ENCODE measurements at regions not wholly inside any gene's neighbourhood (a gene's known extent, or its start where the extent isn't known, plus 50 kb on each side); places are given as distances from the start of the nearest gene placed in this dataset.

DNA sequence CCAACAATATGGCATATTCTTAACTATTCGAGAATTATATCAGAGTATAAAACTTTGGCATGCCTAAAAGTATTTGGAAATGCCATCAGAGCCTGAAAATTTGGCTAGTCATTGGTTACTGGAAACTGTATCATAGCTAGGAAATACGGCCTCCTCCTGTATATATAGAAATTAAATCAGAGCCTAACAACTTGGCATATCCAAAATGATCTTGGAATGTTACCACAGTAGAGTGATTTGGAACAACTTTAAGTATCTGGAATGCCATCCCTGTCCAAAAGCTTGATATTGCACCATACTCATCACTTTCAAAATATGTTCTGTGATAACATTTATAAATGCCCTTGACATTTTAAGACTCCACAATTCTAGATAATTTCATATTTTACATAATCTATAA is 335.8 kb downstream of the SLITRK1 start:
- POLR2A ChIA-PET, result no interaction called here
- BruUV-seq (replicated peaks), result no TSS peak
- no peaks in the 10 kb centered on the region for H3K36me3 ChIP-seq (ENCODE audit: control insufficient read depth in 2 of 2, extremely low read depth in 1 of 2, insufficient read depth in 2 of 2, low read length in 2 of 2)
- no peaks in the 10 kb centered on the region for H4K20me1 ChIP-seq (replicated peaks; ENCODE audit: control insufficient read depth, extremely low read depth, insufficient read depth, low read length)
- H3K4me2 ChIP-seq (ENCODE audit: insufficient read depth, low read length), result no peak overlapping the region
- intact Hi-C loops (cut with micrococcal nuclease) (no loop called here), dilution Hi-C loops (cut with MboI; ENCODE audit: extremely low pct_ligation_motif_present, low sequenced_read_pairs) (no loop called here)
- no peaks in the 10 kb centered on the region for H3K79me2 ChIP-seq (ENCODE audit: control insufficient read depth, insufficient read depth, low read length)
- H2AFZ ChIP-seq (ENCODE audit: low read depth, low read length), result no peak overlapping the region
- H3K9me1 ChIP-seq (replicated peaks; ENCODE audit: control insufficient read depth, extremely low read depth, insufficient read depth, low read length), result no peaks in the 10 kb centered on the region
- H3K9me3 ChIP-seq (replicated peaks; ENCODE audit: control insufficient read depth, insufficient read depth, low read length), result peaks cover 2% of the 10 kb centered on the region
- H3K27me3 ChIP-seq (ENCODE audit: control insufficient read depth in 2 of 2, insufficient read depth in 2 of 2, low read length in 2 of 2), result no peaks in the 10 kb centered on the region
- H3K27ac ChIP-seq (ENCODE audit: insufficient read depth, low read depth, low read length), result no peak overlapping the region
- CTCF ChIA-PET, result no interaction called here
- no peak overlapping the region for H3K4me3 ChIP-seq (replicated peaks in 1 of 3; ENCODE audit: insufficient read depth in 1 of 3, low read depth in 1 of 3, low read length in 3 of 3)
- no peaks in the 10 kb centered on the region for H3K4me1 ChIP-seq (ENCODE audit: control insufficient read depth, extremely low read depth, insufficient read depth, low read length)
- FAIRE-seq, result no peak
- DNase-seq (ENCODE audit: low read depth, low spot score), result no peak
- no peak for TF ChIP-seq GATA2 (IDR thresholded peaks at IDR 0.05; ENCODE audit: insufficient read depth, insufficient read length, low read depth, low read length)
- TF ChIP-seq, protein P1, sequence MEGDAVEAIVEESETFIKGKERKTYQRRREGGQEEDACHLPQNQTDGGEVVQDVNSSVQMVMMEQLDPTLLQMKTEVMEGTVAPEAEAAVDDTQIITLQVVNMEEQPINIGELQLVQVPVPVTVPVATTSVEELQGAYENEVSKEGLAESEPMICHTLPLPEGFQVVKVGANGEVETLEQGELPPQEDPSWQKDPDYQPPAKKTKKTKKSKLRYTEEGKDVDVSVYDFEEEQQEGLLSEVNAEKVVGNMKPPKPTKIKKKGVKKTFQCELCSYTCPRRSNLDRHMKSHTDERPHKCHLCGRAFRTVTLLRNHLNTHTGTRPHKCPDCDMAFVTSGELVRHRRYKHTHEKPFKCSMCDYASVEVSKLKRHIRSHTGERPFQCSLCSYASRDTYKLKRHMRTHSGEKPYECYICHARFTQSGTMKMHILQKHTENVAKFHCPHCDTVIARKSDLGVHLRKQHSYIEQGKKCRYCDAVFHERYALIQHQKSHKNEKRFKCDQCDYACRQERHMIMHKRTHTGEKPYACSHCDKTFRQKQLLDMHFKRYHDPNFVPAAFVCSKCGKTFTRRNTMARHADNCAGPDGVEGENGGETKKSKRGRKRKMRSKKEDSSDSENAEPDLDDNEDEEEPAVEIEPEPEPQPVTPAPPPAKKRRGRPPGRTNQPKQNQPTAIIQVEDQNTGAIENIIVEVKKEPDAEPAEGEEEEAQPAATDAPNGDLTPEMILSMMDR (IDR thresholded peaks at IDR 0.05; ENCODE audit: extremely low read depth in 1 of 2, insufficient read depth in 1 of 2, low read depth in 1 of 2, low read length in 2 of 2), result no peak
- TF ChIP-seq FOS (IDR thresholded peaks at IDR 0.05; ENCODE audit: borderline replicate concordance, insufficient read depth, low read length), result no peak
- no peak for TF ChIP-seq MYC (IDR thresholded peaks at IDR 0.05; ENCODE audit: low read depth, low read length)
- TF ChIP-seq JUN (IDR thresholded peaks at IDR 0.05; ENCODE audit: borderline replicate concordance, insufficient read depth, insufficient read length, low read depth), result no peak
- TF ChIP-seq, protein P2, sequence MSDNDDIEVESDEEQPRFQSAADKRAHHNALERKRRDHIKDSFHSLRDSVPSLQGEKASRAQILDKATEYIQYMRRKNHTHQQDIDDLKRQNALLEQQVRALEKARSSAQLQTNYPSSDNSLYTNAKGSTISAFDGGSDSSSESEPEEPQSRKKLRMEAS (IDR thresholded peaks at IDR 0.05; ENCODE audit: insufficient read depth, insufficient read length), result no peak
- TF ChIP-seq POLR2AphosphoS5 (IDR thresholded peaks at IDR 0.05; ENCODE audit: insufficient read depth, low read depth, low read length), result no peak
- no peak for TF ChIP-seq POLR2A (IDR thresholded peaks at IDR 0.05; ENCODE audit: low read depth, low read length)
- no peak for TF ChIP-seq EZH2 (IDR thresholded peaks at IDR 0.05; ENCODE audit: borderline replicate concordance, low read depth, low read length, severe bottlenecking)
- no peak overlapping the region for H3K9ac ChIP-seq (replicated peaks; ENCODE audit: extremely low read depth, insufficient read depth, low read length)

Measured in endothelial cell of umbilical vein (primary cell).